ENCODE measurements at regions not wholly inside any gene's neighbourhood (a gene's known extent, or its start where the extent isn't known, plus 50 kb on each side); places are given as distances from the start of the nearest gene placed in this dataset.

GRCh38 chr21:16979574-16979973 lies 533.3 kb upstream of the CXADR start:
- no peak for DNase-seq

GRCh38 chr21:16983420-16983819 lies 529.4 kb upstream of the CXADR start:
- no peak for DNase-seq

DNA sequence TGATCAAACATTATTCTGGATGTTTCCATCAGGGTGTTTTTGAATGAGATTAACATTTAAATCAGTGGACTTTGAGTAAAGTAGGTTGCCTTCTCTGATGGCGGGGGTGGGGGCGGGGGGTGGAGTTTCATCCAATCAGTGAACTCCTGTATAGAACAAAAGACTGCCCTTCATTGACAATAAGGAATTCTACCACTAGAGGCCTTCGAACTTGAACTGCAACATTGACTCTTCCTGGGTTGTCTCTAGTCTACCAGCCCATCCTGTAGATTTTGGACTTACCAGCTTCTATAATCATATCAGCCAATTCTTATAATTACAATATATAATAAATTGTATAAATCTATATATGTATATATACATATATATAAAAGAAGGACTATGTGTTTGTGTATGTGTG lies 520.4 kb upstream of the CXADR start:
- no peak for DNase-seq

GRCh38 chr21:16993416-16994038 lies 519.3 kb upstream of the CXADR start:
- no peak for DNase-seq

- DNase-seq = no peak
Measured at GRCh38 chr21:17002594-17003257, 510.1 kb upstream of the CXADR start.

- no peak for DNase-seq
Measured at GRCh38 chr21:17003258-17003615, 509.6 kb upstream of the CXADR start.

DNA sequence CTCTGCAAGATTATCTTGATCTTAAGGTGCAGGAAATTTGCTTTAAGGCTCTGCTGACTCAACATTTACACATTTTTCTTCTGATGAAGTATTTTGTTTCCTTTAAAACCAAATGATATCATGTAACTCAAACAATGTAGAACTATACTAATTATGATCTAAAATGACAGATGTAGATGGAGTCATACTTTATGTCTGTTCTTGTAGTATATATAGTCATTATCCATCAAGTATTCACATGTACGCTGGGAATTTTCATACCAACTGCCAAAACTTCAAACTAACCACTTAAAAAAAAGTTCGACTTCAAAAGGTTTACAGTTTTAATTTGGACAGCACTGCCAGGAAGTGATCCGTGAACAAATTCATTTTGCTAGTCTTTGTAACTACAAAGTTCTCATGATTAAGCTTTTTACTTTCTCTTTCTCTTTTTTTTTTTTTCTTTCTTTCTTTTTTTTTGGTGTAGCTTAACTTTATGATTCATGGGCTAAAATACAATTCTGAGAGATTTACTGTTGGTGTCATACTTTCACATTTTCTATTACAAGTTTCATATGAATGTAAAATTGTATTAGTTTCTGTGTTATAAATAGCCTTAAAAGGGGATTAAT lies 509.0 kb upstream of the CXADR start:
- no peak for DNase-seq

DNA sequence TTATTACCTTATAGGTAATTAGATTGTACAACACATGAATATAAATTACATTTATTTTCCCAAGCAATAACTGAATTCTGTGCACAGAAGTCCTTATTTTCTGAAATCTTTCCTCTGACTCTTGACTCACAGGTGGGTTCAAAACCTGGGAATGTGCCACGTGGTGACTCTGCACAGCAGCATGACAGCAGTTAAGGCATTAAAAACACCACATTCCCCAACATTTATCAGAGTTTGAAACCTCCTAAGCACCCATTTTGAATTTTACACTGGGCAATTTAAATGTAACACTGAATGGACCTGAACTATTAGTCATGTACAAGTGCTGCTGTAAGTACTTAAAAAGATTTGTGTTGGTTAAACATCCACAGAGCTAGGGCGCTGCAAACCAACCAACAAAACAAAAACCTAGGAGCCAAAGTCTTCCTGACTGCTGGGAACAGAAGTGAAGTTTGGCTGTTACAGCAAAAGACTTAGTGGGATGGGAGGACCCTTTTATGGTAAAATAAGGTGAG lies 480.6 kb upstream of the CXADR start:
- DNase-seq = no peak

DNA sequence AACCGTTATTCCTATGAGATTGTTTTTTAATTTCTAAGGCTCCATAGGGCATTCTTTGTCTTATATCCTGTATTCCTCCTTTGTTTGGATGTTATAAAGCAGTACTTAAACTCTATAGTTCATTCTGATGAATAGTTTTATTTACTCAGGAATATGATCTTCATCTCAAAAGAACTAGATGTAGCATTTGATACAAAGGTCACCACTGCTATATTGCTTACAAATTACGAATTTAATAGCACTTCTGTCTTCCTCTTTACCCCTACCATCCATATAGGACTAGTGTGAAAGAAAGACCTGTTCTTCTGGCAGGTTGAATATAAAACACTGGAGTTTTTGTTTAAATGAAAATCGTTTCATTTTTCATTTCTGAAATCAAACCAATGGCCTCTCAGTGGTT lies 468.1 kb upstream of the CXADR start:
- no peak for DNase-seq

GRCh38 chr21:17045214-17045853 lies 467.5 kb upstream of the CXADR start:
- DNase-seq = no peak

- no peak for DNase-seq
Measured at GRCh38 chr21:17048974-17049373, 463.9 kb upstream of the CXADR start.

GRCh38 chr21:17050156-17050555 lies 462.7 kb upstream of the CXADR start:
- no peak for DNase-seq

GRCh38 chr21:17050646-17051045 lies 462.2 kb upstream of the CXADR start:
- no peak for DNase-seq

DNA sequence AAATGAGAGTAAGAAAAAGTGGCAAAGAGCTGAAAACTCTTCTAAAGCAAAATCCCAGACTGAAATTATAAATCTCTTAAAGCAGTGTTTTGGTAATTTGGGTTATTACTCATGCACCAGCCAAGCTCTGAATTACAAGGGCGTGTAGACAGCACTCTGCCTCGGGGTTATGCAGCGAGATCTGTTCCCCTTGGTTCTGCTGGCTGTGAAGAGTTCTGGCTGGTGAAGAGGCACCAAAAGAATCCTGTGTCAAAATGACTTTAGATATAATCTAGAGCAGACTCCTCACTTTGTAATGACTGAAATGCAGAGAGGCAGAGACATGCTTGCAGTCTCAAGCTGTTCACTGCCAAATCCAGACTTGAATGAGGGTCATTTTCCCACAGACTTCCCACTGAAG lies 461.8 kb upstream of the CXADR start:
- no peak for DNase-seq

GRCh38 chr21:17053321-17053720 lies 459.5 kb upstream of the CXADR start:
- no peak for DNase-seq

DNA sequence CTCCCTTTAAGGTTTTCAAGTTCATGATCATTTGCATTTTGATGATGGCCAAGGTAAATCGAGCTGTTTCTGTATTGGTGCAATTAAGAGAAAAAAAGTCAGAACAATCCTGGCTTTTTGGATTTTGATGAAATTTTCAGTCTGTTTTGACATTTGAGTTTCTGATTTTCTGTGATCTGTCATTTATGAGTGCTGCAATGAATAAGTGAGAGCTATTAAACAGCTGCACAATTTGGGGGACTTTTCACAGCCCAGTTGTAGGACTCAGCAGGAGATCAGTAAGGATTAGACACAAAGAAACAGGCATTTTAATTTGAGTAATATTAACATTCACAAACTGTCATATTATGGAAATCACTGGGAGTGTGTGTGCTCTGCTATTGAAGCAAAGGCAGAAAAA lies 452.9 kb upstream of the CXADR start:
- DNase-seq = no peak

- no peak for DNase-seq
Measured at GRCh38 chr21:17066006-17066405, 446.8 kb upstream of the CXADR start.

DNA sequence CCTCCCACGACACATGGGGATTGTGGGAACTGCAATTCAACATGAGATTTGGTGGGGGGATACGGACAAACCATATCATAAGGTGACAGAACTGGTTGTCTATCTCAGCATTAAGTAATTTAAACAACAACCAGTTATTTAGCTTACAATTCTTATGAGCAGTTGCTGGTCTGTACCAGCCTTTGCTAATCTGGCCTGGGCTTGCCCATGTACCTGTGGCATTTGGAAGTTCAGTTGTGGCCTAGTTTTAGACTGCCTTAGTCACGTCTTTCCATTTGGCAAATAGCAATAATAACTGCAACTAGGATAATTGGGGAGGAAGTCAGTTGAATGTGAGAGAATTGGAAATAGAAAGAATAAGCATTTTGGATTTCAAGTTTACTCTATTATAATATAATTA lies 441.8 kb upstream of the CXADR start:
- DNase-seq = no peak

DNA sequence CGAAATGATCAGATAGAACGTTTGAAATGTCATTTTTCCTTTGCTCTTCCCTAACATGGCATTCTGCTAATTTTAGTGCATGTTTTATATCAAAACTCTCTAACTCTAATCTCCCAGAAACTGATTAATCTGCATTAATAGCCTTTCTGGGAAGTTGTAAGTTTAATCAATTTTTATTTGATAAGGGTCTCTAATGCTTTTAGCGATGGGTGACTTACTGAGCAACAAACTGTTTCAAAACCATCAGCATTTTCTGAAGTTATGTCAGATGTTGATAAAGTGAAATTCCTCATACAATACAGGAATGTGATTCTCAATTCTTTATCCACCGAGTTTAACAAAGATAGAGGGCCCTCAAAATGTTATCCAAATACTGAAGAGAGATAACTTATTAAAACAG lies 431.6 kb upstream of the CXADR start:
- DNase-seq = no peak

DNA sequence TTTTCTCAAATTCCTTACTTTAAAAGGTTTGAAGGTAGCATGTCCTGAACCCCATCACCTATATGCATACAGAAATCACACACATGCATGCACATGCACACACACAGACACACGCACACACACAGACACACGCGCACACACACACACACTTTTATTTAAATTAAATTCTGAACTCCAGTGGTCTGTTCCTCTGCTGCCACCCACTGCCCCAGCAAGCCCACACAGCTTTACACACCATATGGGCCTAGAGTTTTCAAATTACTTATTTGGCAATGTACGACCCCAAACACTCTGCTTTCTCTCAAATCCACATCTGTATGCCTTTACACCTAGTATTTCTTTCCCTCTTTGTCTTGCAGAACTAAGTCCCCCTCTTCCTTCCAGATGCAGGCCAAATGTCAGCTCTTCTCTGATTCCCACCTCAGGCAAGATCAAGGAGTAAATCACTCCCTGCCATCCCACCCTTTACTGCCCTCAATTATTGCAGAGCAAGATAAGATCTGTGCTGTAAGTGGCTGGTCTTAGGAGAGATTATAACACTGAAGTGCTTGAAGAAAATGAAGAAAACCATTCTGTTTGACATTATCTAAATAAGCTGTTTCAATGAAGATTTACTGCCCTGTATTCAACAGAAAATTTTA lies 429.9 kb upstream of the CXADR start:
- DNase-seq = no peak

DNA sequence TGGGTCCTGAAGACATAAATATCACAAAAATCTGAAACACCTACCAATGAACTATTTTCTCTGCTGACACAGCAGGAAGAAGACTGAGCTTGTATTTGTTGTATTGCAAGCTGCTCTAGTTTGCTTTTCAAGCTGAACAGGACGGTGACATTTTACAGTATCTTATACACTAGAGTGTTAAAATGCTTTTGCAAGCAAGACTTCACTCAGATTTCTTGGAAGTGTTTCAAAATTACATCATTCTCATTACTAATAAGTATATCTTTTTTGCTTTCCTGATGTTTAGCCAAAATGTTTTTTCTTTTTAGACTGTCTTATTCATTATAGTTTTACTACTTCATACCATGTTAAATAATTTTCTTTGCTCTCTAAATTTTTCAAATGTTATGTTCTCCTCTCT lies 427.1 kb upstream of the CXADR start:
- DNase-seq = no peak

- DNase-seq = no peak
Measured at GRCh38 chr21:17088500-17088899, 424.3 kb upstream of the CXADR start.

DNA sequence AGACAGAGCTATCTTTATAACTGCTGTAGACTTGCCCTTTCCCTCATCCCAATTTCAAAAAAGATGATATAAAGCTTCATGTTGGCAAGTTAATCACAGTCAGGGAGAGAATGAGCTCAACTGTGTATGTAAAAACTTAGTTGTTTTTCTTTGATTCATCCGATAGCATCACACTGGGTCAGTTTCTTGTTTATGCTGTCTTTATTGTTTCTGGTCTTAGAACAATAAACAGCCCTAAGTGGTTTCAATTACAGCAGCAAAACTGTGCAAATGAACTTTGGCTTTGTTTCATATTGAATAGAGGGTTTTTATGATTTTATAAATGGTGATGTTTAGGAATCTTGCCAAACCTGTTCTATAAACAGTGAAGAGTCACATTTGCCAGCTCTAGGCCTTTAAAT lies 423.8 kb upstream of the CXADR start:
- DNase-seq = no peak

- no peak for DNase-seq
Measured at GRCh38 chr21:17101696-17102095, 411.1 kb upstream of the CXADR start.
